Right ventricle myocardium superior (tissue), 1 donor: ENCODE measurements at regions not wholly inside any gene's neighbourhood (a gene's known extent, or its start where the extent isn't known, plus 50 kb on each side); places are given as distances from the start of the nearest gene placed in this dataset.

ENCODE experiments used
- ATAC-seq: fragments of 200-7000 bp; cut with Tn5 transposase; one replicate; pipeline ENCODE4 v1.9.1; 2020; ENCODE audit warnings: mild to moderate bottlenecking; ENCODE audit not compliant: poor library complexity
- DNase-seq: peaks from one replicate; pipeline ENCODE4 v3.0.0-alpha.2; 2020
- intact Hi-C: fragments of 100-400 bp; cut with DNase I; formaldehyde crosslinking; loops from one replicate; pipeline ENCODE4 v1.11.2; 2022
- donor health status: DM: no; HTN: yes; CAD: no; lungs with severe emphysema.

DNA sequence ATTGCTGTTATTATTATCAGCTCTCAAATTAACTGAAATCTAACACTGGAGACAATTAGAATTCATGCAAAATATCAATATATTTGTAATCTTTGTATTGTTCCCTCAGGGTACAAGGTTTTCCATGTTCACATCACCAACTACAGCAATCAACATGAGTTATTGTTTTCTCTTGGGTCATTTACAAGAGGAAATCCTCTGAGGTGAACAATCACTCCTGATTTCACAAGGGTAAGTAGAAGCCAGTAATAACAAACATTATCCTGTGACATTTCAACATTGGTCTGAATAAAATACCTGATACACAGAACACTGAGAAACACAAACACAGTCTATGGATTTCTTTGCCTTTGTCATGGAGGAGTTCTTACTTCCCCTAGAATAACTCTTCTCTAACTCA is 174.0 kb downstream of the SUCNR1 start:
- intact Hi-C loops = no loop called here
- no peak for DNase-seq
- no peak for ATAC-seq

GRCh38 chr3:152048831-152049230 is 175.4 kb downstream of the SUCNR1 start:
- DNase-seq = no peak
- ATAC-seq = no peak
- intact Hi-C loops = no loop called here

GRCh38 chr3:152050903-152051302 is 177.5 kb downstream of the SUCNR1 start:
- intact Hi-C loops = no loop called here
- ATAC-seq (no peak), DNase-seq (no peak)

DNA sequence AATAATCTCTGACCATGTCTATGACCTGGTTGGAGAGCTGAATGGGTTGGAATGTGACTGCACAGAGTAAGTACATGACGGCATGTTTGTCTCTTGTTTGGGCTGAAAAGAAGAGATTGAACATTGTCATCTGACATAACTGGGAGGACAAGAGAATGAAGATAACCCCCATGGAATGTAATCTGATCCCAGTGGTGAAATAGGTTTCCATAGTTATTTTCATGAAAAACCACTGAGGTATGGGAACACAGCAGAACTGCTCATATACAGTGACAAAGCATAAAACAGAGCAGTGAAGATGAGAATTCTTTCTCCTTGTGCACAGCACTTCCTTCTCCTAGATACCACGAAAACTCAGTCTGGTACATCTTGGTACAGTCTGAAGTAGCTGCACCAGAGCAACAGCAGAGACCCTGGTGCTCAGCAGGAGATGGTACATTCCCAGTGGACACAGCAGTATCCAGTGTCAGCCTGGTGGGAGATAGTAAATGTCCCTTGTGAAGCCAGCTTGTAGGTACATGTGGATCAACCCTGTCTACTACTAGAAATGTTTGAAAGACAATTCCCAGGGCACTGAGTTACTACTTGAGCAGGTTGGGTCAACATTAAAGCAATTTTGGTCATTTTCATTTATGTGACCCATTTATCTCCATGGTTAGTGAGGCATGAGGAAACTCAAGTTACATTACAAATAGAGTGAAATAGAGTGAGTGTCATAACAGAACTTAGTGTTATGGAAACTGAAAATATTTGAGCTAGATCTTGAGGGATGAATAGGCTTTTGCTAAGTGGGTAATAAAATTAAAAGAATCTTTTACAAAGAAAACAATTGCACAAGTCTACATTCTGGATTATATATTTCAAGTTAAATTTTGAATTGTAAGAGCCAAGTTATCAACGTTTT is 178.3 kb downstream of the SUCNR1 start:
- DNase-seq = no peak
- ATAC-seq = no peak
- intact Hi-C loops = no loop called here

- intact Hi-C loops = no loop called here
- DNase-seq = no peak
Observed at GRCh38 chr3:152053866-152054265, 180.4 kb downstream of the SUCNR1 start.

GRCh38 chr3:152054315-152054714 is 180.9 kb downstream of the SUCNR1 start:
- intact Hi-C loops = no loop called here
- DNase-seq (no peak), ATAC-seq (no peak)

More at GRCh38 chr3:152053866-152054265, 180.4 kb downstream of the SUCNR1 start:
- ATAC-seq = no peak

DNA sequence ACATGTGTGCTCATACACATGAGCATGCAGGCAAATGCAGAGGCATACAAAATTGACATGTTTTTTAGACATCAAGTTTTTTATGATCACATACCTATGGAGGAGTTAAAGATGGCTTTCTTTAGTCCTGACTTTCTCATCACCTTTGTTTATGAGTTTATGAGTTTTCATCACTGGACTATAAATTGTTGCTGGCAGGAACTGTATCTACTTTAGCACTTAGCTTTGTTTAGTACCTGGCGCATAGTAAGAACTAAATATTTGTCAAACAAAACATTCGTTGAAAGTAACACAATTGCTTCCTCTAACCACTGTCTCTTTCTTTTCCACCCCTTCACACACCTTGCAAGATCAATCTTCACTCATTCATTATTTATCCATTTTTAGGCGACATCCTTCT is 182.6 kb downstream of the SUCNR1 start:
- intact Hi-C loops = no loop called here
- DNase-seq (no peak), ATAC-seq (no peak)

GRCh38 chr3:152056481-152056880 is 183.0 kb downstream of the SUCNR1 start:
- intact Hi-C loops = no loop called here
- no peak for DNase-seq
- no peak for ATAC-seq

- ATAC-seq (no peak), DNase-seq (no peak)
- intact Hi-C loops = no loop called here
Observed at GRCh38 chr3:152056987-152057386, 183.5 kb downstream of the SUCNR1 start.

DNA sequence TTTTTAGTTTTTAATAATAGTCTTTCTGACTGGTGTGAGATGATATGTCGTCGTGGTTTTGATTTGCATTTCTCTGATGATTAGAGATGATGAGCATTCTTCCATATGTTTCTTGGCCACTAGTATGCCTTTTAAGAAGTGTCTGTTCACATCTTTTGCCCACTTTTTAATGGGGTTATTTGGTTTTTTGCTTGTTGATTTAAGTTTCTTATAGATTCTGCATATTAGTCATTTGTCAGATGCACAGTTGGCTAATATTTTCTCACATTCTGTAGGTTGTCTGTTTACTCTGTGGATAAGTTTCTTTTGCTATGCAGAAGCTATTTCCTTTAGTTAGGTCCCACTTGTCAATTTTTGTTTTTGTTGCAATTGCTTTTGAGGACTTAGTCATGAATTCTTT is 185.4 kb downstream of the SUCNR1 start:
- ATAC-seq = no peak
- DNase-seq = no peak
- intact Hi-C loops = no loop called here

DNA sequence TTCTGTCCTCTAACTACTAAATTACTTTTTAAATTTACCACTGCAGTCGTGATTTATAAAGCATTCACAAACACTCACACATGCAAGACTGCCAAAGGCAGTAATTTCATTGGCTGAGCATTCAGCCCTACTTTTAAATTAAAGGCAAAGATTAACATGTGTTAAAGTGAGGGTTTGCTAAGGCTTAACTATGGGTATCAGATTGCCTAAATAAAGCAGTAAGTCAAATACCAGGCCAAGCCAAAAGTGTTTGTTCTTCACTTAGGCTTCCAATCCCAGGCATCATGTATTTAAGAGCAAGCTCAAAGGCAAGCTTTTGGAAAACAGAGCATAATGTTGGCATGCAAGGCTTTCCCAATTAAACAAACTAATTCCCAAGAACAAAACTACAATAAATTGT is 187.3 kb downstream of the SUCNR1 start:
- intact Hi-C loops = no loop called here
- DNase-seq = no peak
- ATAC-seq = no peak

GRCh38 chr3:152061296-152061695 is 187.9 kb downstream of the SUCNR1 start:
- ATAC-seq (no peak), DNase-seq (no peak)
- intact Hi-C loops = no loop called here

- DNase-seq (no peak), ATAC-seq (no peak)
- intact Hi-C loops = loop anchor here (10.0 kb wide), 1 partner anchor 405 kb away; no protein-coding TSS in a partner anchor
Observed at GRCh38 chr3:152069871-152070270, 196.4 kb downstream of the SUCNR1 start.

- DNase-seq = no peak
- no peak for ATAC-seq
- intact Hi-C loops = loop anchor here (10.0 kb wide), 1 partner anchor 403 kb away; no protein-coding TSS in a partner anchor
Observed at GRCh38 chr3:152071315-152071714, 197.4 kb upstream of the MBNL1 start.

- DNase-seq = no peak
- intact Hi-C loops = loop anchor here (10.0 kb wide), 1 partner anchor 403 kb away; no protein-coding TSS in a partner anchor
- peak; percentile 65 for ATAC-seq
Observed at GRCh38 chr3:152071924-152072323, 196.8 kb upstream of the MBNL1 start.

GRCh38 chr3:152073267-152073666 is 195.5 kb upstream of the MBNL1 start:
- intact Hi-C loops = loop anchor here (10.0 kb wide), 1 partner anchor 402 kb away; no protein-coding TSS in a partner anchor
- ATAC-seq = no peak
- DNase-seq = no peak

DNA sequence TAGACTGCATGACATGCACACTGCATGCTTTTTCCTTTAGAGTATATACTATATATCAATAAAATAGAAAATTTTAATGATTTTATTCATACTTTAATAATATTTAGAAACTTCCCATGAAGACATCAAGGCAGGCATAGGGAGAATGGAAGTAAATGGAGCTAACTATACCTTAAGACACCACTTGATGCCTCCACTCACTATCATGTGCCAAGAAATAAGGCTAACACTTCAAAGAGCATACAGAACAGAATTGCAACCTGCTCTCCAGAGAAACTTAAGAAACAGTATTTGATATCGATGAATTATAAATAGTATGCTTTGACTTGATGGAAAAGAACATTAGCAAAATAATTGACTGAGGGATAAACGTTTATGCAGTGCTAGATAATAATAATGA is 192.6 kb upstream of the MBNL1 start:
- DNase-seq (no peak), ATAC-seq (no peak)
- intact Hi-C loops = loop anchor here (10.0 kb wide), 1 partner anchor 399 kb away; no protein-coding TSS in a partner anchor

DNA sequence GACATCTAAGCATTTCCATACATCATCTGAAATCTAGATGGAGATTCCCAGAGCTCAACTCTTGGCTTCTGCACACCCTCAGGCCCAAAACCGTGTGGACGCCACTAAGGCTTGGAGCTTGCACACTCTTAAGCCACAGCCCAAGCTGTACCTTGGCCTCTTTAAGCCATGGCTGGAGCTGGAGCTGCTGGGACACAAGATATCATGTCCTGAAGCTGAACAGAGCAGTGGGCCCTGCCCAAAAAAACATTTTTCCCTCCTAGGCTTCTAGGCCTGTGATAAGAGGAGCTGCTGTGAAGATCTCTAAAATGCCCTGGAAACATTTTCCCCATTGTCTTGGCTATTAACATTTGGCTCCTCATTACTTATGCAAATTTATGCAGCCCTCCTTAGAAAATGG is 188.7 kb upstream of the MBNL1 start:
- intact Hi-C loops = loop anchor here (10.0 kb wide), 1 partner anchor 395 kb away; no protein-coding TSS in a partner anchor
- ATAC-seq (no peak), DNase-seq (no peak)

DNA sequence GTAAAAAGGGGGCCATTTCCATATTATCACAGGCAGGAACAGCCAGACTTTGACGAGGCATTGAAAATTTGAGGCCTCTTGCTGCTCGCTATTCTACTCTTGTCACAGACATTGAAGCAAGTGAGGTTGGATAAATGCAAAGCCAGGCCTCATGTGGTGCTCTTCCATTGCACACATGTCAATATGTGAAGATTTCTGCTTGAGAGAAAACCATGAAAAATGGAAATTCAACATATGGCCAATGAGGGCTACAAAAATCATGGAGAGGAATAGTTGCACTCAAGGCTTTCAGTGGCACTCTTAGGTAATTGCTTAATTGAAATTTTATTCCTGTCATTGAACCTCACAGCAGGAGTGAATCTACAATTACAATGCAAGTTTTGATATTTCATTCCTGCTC is 185.6 kb upstream of the MBNL1 start:
- DNase-seq (no peak), ATAC-seq (no peak)
- intact Hi-C loops = no loop called here

GRCh38 chr3:152084441-152085158 is 184.1 kb upstream of the MBNL1 start:
- no peak for ATAC-seq
- intact Hi-C loops = no loop called here
- DNase-seq = no peak
